DOHH2 (cell line): ENCODE measurements at regions not wholly inside any gene's neighbourhood (a gene's known extent, or its start where the extent isn't known, plus 50 kb on each side); places are given as distances from the start of the nearest gene placed in this dataset.

Experiments
- H3F3A ChIP-seq: fragments of 200-600 bp; sonication (generic), shearing (Covaris generic); 2 replicates; pipeline ENCODE4 v1.6.0; 2016; ENCODE audit warnings: antibody characterized with exemption, mild to moderate bottlenecking; ENCODE audit not compliant: control insufficient read depth, insufficient read depth
- H3K27ac ChIP-seq: fragments of 200-600 bp; sonication (generic); 2 replicates; pipeline ENCODE4 v1.5.1; 2014; ENCODE audit warnings: low read depth, mild to moderate bottlenecking, low read length, moderate library complexity
- H3K27me3 ChIP-seq: fragments of 200-600 bp; sonication (generic); 2 replicates; pipeline ENCODE4 v1.6.1; 2014; ENCODE audit warnings: mild to moderate bottlenecking, low read length, mixed read lengths; ENCODE audit not compliant: control insufficient read depth
- H3K36me3 ChIP-seq: fragments of 200-600 bp; sonication (generic); 2 replicates; pipeline ENCODE4 v1.6.1; 2014; ENCODE audit warnings: mild to moderate bottlenecking, low read length, moderate library complexity, mixed read lengths; ENCODE audit not compliant: control insufficient read depth
- H3K4me1 ChIP-seq: fragments of 200-600 bp; sonication (generic); 2 replicates; pipeline ENCODE4 v1.6.1; 2014; ENCODE audit warnings: mild to moderate bottlenecking, low read length, mixed read lengths; ENCODE audit not compliant: control insufficient read depth
- H3K4me2 ChIP-seq: fragments of 200-600 bp; sonication (generic); 2 replicates; pipeline ENCODE4 v1.6.0; 2014; ENCODE audit warnings: mild to moderate bottlenecking, low read length, moderate library complexity
- H3K4me3 ChIP-seq: fragments of 200-600 bp; sonication (generic); 2 replicates; pipeline ENCODE4 v1.5.1; 2014; ENCODE audit warnings: mild to moderate bottlenecking, low read length, mixed read lengths
- H3K79me2 ChIP-seq: fragments of 200-600 bp; sonication (generic); 2 replicates; pipeline ENCODE4 v1.6.1; 2014; ENCODE audit warnings: mild to moderate bottlenecking, low read length, mixed read lengths; ENCODE audit not compliant: control insufficient read depth
- H3K9me2 ChIP-seq: fragments of 200-600 bp; sonication (generic); replicated peaks from 2 replicates; pipeline ENCODE4 v1.6.1; 2014; ENCODE audit warnings: mild to moderate bottlenecking, low read length, mixed read lengths; ENCODE audit not compliant: control insufficient read depth
- H3K9me3 ChIP-seq: fragments of 200-600 bp; sonication (generic); 2 replicates; pipeline ENCODE4 v1.6.1; 2014; ENCODE audit warnings: antibody characterized with exemption, low read length, mixed read lengths; ENCODE audit not compliant: control insufficient read depth, insufficient read depth
- H4K20me1 ChIP-seq: fragments of 200-600 bp; sonication (generic); 2 replicates; pipeline ENCODE4 v1.6.0; 2014; ENCODE audit warnings: low read depth, mild to moderate bottlenecking, antibody characterized with exemption, low read length, moderate library complexity; ENCODE audit not compliant: control insufficient read depth, insufficient read depth
- CTCF ChIP-seq: fragments of 200-600 bp; sonication (generic); IDR thresholded peaks from one replicate; pipeline ENCODE4 v1.5.1; 2014; ENCODE audit warnings: antibody characterized with exemption, mild to moderate bottlenecking, low read depth, low read length; ENCODE audit not compliant: poor library complexity, severe bottlenecking
- EZH2phosphoT487 ChIP-seq: fragments of 200-600 bp; sonication (generic); IDR thresholded peaks from 2 replicates; pipeline ENCODE4 v1.6.1; 2017; ENCODE audit warnings: borderline replicate concordance, mild to moderate bottlenecking, antibody characterized with exemption, low read length, moderate library complexity, mixed read lengths

GRCh38 chr2:121088251-121089165 is 196.5 kb downstream of the TFCP2L1 start:
- H3K36me3 ChIP-seq, result no peaks in the 10 kb centered on the region
- no peak overlapping the region for H3K4me3 ChIP-seq
- no peak for TF ChIP-seq EZH2phosphoT487
- no peaks in the 10 kb centered on the region for H3K79me2 ChIP-seq
- H3K9me3 ChIP-seq, result no peaks in the 10 kb centered on the region
- no peak overlapping the region for H3K4me2 ChIP-seq
- H4K20me1 ChIP-seq, result no peaks in the 10 kb centered on the region
- no peak overlapping the region for H3K27ac ChIP-seq
- no peaks in the 10 kb centered on the region for H3F3A ChIP-seq
- H3K27me3 ChIP-seq, result no peaks in the 10 kb centered on the region
- H3K4me1 ChIP-seq, result no peaks in the 10 kb centered on the region
- H3K9me2 ChIP-seq, result no peaks in the 10 kb centered on the region

- H3K36me3 ChIP-seq, result no peaks in the 10 kb centered on the region
- TF ChIP-seq EZH2phosphoT487 (no peak), CTCF (no peak)
- H3K4me3 ChIP-seq, result no peak overlapping the region
- H3K79me2 ChIP-seq, result no peaks in the 10 kb centered on the region
- no peaks in the 10 kb centered on the region for H3K4me1 ChIP-seq
- no peaks in the 10 kb centered on the region for H3K9me3 ChIP-seq
- no peaks in the 10 kb centered on the region for H3K9me2 ChIP-seq
- no peaks in the 10 kb centered on the region for H3K27me3 ChIP-seq
- no peak overlapping the region for H3K27ac ChIP-seq
- no peaks in the 10 kb centered on the region for H3F3A ChIP-seq
- no peaks in the 10 kb centered on the region for H4K20me1 ChIP-seq
- H3K4me2 ChIP-seq, result no peak overlapping the region
These were observed 195.9 kb downstream of the TFCP2L1 start for GRCh38 chr2:121089166-121089510.

GRCh38 chr2:121090088-121090715 is 194.8 kb downstream of the TFCP2L1 start:
- Histone ChIP-seq H3K4me3 (no peak overlapping the region), H3K36me3 (no peaks in the 10 kb centered on the region), H3K27ac (no peak overlapping the region), H3K9me3 (no peaks in the 10 kb centered on the region), H3K9me2 (no peaks in the 10 kb centered on the region), H3K27me3 (no peaks in the 10 kb centered on the region), H3K4me1 (no peaks in the 10 kb centered on the region), H3F3A (no peaks in the 10 kb centered on the region), H3K4me2 (no peak overlapping the region), H3K79me2 (no peaks in the 10 kb centered on the region), H4K20me1 (no peaks in the 10 kb centered on the region)
- TF ChIP-seq EZH2phosphoT487 (no peak), CTCF (no peak)

GRCh38 chr2:121092095-121092494 is 192.9 kb downstream of the TFCP2L1 start:
- Histone ChIP-seq H3K36me3 (no peaks in the 10 kb centered on the region), H3K9me3 (no peaks in the 10 kb centered on the region), H3K9me2 (no peaks in the 10 kb centered on the region), H3K27ac (no peak overlapping the region), H3F3A (no peaks in the 10 kb centered on the region), H3K27me3 (no peaks in the 10 kb centered on the region), H3K4me3 (no peak overlapping the region), H3K79me2 (no peaks in the 10 kb centered on the region), H3K4me2 (no peak overlapping the region), H4K20me1 (no peaks in the 10 kb centered on the region), H3K4me1 (no peaks in the 10 kb centered on the region)
- no peak for TF ChIP-seq CTCF
- TF ChIP-seq EZH2phosphoT487, result no peak
